Esophagus squamous epithelium (tissue), 5 donors: ENCODE measurements at regions not wholly inside any gene's neighbourhood (a gene's known extent, or its start where the extent isn't known, plus 50 kb on each side); places are given as distances from the start of the nearest gene placed in this dataset.

ENCODE experiments used
- DNase-seq: peaks from one replicate; lab custom pipeline; 2025; lab: John Stamatoyannopoulos, UW
- H3K27ac ChIP-seq, 4 donors: fragments of 200-600 bp; sonication (generic); one replicate each; pipeline ENCODE4 v1.5.1; 2016 to 2019; ENCODE audit warnings: mild to moderate bottlenecking in 1 of 4
- H3K27me3 ChIP-seq, 4 donors: fragments of 200-600 bp; sonication (generic); 1 replicate in 3 of 4; 2 replicates in 1 of 4; pipeline versions ENCODE4 v1.5.1 to v1.6.0; 2017 to 2021; ENCODE audit warnings: antibody characterized with exemption in 1 of 4
- H3K36me3 ChIP-seq, 3 donors: fragments of 200-600 bp; sonication (generic); one replicate each; pipeline ENCODE4 v1.5.1; 2016 to 2019
- H3K4me1 ChIP-seq, 3 donors: fragments of 200-600 bp; sonication (generic); one replicate each; pipeline ENCODE4 v1.5.1; 2017 to 2019
- H3K4me3 ChIP-seq, 4 donors: fragments of 200-600 bp; sonication (generic); 1 replicate in 3 of 4; 2 replicates in 1 of 4; pipeline ENCODE4 v1.5.1; 2016 to 2019; ENCODE audit warnings: mild to moderate bottlenecking in 2 of 4, moderate library complexity in 1 of 4
- H3K9me3 ChIP-seq, 3 donors: fragments of 200-600 bp; sonication (generic); one replicate each; pipeline ENCODE4 v1.5.1; 2016 to 2019
- POLR2A ChIP-seq, 4 donors: fragments of 450-650 bp; IDR thresholded peaks; one replicate each; pipeline ENCODE4 v1.6.1; 2017; ENCODE audit warnings: antibody characterized with exemption in 4 of 4, mild to moderate bottlenecking in 4 of 4, moderate library complexity in 3 of 4
- WGBS, 2 donors: methylation state at CpG; one replicate each; pipeline ENCODE4 v1.1.5; 2018; 5-methylcytosine and 5-hydroxymethylcytosine counted together
- intact Hi-C: fragments of 100-400 bp; cut with DNase I; formaldehyde crosslinking; loops from one replicate; pipeline ENCODE4 v1.15.0; 2022
- TF ChIP-seq, protein P1 (sequence below), 6 experiments: fragments of 450-650 bp in 4 of 6; fragments of 200-600 bp in 2 of 6; sonication (generic) in 2 of 6; IDR thresholded peaks; one replicate each; pipeline ENCODE4 v1.5.1; 2016 to 2019; ENCODE audit warnings: antibody characterized with exemption in 6 of 6, mild to moderate bottlenecking in 4 of 6, moderate library complexity in 4 of 6
- donor health status: DM: yes; HTN: yes; CAD: no.

DNA sequence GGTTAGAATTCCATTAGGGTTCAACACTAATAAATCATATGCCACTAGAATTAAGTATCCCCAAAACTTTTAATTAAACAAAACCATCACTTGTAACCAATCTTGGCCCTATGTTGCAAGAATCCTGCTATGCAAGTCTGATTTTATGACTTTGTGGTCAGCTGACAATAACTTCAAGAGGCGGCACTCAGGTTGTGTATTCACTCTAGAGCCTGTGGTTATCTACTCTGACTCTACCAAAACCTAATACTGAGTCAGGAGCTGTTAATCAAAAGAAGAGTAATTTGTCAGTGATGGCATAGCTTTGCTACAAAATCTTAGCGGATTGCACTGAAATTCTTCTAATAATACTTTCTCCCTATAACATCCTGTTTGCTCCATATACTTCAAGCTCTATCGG lies 253.7 kb downstream of the AASDHPPT start:
- no peaks in the 10 kb centered on the region for H3K4me1 ChIP-seq
- H3K27ac ChIP-seq = no peak overlapping the region
- no peaks in the 10 kb centered on the region for H3K27me3 ChIP-seq
- no peaks in the 10 kb centered on the region for H3K36me3 ChIP-seq
- DNase-seq = no peak
- no peak overlapping the region for H3K4me3 ChIP-seq
- intact Hi-C loops = no loop called here
- TF ChIP-seq, protein P1, sequence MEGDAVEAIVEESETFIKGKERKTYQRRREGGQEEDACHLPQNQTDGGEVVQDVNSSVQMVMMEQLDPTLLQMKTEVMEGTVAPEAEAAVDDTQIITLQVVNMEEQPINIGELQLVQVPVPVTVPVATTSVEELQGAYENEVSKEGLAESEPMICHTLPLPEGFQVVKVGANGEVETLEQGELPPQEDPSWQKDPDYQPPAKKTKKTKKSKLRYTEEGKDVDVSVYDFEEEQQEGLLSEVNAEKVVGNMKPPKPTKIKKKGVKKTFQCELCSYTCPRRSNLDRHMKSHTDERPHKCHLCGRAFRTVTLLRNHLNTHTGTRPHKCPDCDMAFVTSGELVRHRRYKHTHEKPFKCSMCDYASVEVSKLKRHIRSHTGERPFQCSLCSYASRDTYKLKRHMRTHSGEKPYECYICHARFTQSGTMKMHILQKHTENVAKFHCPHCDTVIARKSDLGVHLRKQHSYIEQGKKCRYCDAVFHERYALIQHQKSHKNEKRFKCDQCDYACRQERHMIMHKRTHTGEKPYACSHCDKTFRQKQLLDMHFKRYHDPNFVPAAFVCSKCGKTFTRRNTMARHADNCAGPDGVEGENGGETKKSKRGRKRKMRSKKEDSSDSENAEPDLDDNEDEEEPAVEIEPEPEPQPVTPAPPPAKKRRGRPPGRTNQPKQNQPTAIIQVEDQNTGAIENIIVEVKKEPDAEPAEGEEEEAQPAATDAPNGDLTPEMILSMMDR (IDR thresholded peaks at IDR 0.05) = no peak
- TF ChIP-seq POLR2A (IDR thresholded peaks at IDR 0.05) = no peak
- 89 to 91% methylated on average over 3 of the region's 3 CpGs for WGBS, 2 donors
- H3K9me3 ChIP-seq = no peaks in the 10 kb centered on the region

GRCh38 chr11:106333678-106334077 lies 256.2 kb downstream of the AASDHPPT start:
- no peak for TF ChIP-seq POLR2A (IDR thresholded peaks at IDR 0.05)
- TF ChIP-seq, protein P1 (IDR thresholded peaks at IDR 0.05) = no peak
- H3K36me3 ChIP-seq = no peaks in the 10 kb centered on the region
- intact Hi-C loops = no loop called here
- H3K27ac ChIP-seq = no peak overlapping the region
- WGBS, 2 donors = 49 to 73% methylated on average over 2 of the region's 2 CpGs
- no peaks in the 10 kb centered on the region for H3K9me3 ChIP-seq
- no peaks in the 10 kb centered on the region for H3K4me1 ChIP-seq
- H3K27me3 ChIP-seq = no peaks in the 10 kb centered on the region
- H3K4me3 ChIP-seq = no peak overlapping the region
- no peak for DNase-seq

GRCh38 chr11:106344394-106344793 lies 266.9 kb downstream of the AASDHPPT start:
- WGBS, 2 donors = 33 to 34% methylated on average over 2 of the region's 2 CpGs
- intact Hi-C loops = no loop called here
- no peak for DNase-seq

GRCh38 chr11:106344966-106345365 lies 267.5 kb downstream of the AASDHPPT start:
- Histone ChIP-seq H3K9me3 (no peaks in the 10 kb centered on the region), H3K27me3 (no peaks in the 10 kb centered on the region), H3K4me1 (no peaks in the 10 kb centered on the region), H3K4me3 (no peak overlapping the region), H3K27ac (no peak overlapping the region), H3K36me3 (no peaks in the 10 kb centered on the region)
- no peak for DNase-seq
- WGBS, 2 donors = 75 to 93% methylated on average over 1 of the region's 1 CpG
- intact Hi-C loops = no loop called here
- TF ChIP-seq, protein P1 (IDR thresholded peaks at IDR 0.05) = no peak
- no peak for TF ChIP-seq POLR2A (IDR thresholded peaks at IDR 0.05)

More at GRCh38 chr11:106344394-106344793, 266.9 kb downstream of the AASDHPPT start:
- Histone ChIP-seq H3K4me3 (no peak overlapping the region), H3K4me1 (no peaks in the 10 kb centered on the region), H3K36me3 (no peaks in the 10 kb centered on the region), H3K27ac (no peak overlapping the region), H3K27me3 (no peaks in the 10 kb centered on the region), H3K9me3 (no peaks in the 10 kb centered on the region)
- TF ChIP-seq, protein P1 (IDR thresholded peaks at IDR 0.05) = no peak
- TF ChIP-seq POLR2A (IDR thresholded peaks at IDR 0.05) = no peak

DNA sequence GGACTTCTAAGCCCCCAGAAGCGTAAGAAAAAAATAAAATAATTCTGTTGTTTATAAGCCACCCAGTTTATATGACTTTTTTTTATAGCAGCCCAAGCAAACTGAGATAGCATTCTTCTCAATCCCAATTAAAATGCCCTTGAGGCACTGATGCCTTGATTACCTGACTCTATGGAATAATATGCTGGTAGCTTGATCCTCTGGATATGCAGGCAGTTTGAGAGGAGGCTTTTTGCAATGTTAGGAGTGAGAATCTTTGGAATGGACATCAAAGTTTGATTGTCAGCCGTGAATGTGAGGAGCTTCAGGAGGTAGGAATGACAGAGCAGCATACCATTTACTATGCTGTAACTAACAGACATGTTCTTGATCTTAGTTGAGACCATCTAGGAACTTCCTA lies 275.6 kb downstream of the AASDHPPT start:
- no peaks in the 10 kb centered on the region for H3K4me1 ChIP-seq
- WGBS, 2 donors = 78% methylated on average over 2 of the region's 2 CpGs
- H3K9me3 ChIP-seq = no peaks in the 10 kb centered on the region
- no peaks in the 10 kb centered on the region for H3K27me3 ChIP-seq
- intact Hi-C loops = no loop called here
- no peak for DNase-seq
- H3K27ac ChIP-seq = no peak overlapping the region
- no peaks in the 10 kb centered on the region for H3K36me3 ChIP-seq
- no peak overlapping the region for H3K4me3 ChIP-seq
- TF ChIP-seq, protein P1 (IDR thresholded peaks at IDR 0.05) = no peak
- TF ChIP-seq POLR2A (IDR thresholded peaks at IDR 0.05) = no peak
